ENCODE measurements at regions not wholly inside any gene's neighbourhood (a gene's known extent, or its start where the extent isn't known, plus 50 kb on each side); places are given as distances from the start of the nearest gene placed in this dataset.

DNA sequence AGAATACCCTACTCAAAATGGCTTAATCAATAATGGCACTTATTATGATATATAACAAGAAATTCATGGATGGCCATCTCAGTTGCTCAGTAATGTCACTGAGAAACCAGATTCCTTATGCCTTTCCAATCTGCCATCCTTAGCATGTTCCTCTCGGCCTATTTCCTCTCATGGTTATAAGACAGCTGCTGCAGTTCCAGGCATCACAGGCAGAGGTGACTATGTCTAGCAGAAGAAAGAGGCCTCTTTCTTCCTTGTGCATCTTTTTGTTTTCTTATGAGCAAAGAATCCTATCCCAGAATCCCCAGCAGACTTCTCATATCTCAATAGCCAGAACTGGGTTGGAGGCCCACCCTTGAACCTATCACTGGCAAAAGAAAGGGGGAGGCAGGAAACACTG lies 310.6 kb upstream of the SPRED2 start:
- TF ChIP-seq CTCF (conservative IDR thresholded peaks at IDR 0.05) (no peak), ZFX (IDR thresholded peaks at IDR 0.05) (no peak)

Data from C4-2B (cell line).